Endodermal cell (in vitro differentiated cells): ENCODE measurements at regions not wholly inside any gene's neighbourhood (a gene's known extent, or its start where the extent isn't known, plus 50 kb on each side); places are given as distances from the start of the nearest gene placed in this dataset.

Source experiments
- DNase-seq: peaks from one replicate; pipeline ENCODE4 v3.0.0-alpha.2; 2017
- H3K27ac ChIP-seq: 2 replicates; pipeline ENCODE4 v1.5.1; 2013; ENCODE audit warnings: mild to moderate bottlenecking, low read depth, low read length, moderate library complexity
- H3K27me3 ChIP-seq: 2 replicates; pipeline ENCODE4 v1.6.1; 2013; ENCODE audit warnings: mild to moderate bottlenecking, low read length, moderate library complexity; ENCODE audit not compliant: insufficient read depth, control insufficient read depth, poor library complexity, severe bottlenecking
- H3K36me3 ChIP-seq: 2 replicates; pipeline ENCODE4 v1.7.0; 2013; ENCODE audit warnings: mild to moderate bottlenecking, low read length, moderate library complexity; ENCODE audit not compliant: control insufficient read depth, insufficient read depth
- H3K4me1 ChIP-seq: one replicate; pipeline ENCODE4 v1.7.0; 2013; ENCODE audit warnings: low read length; ENCODE audit not compliant: control insufficient read depth, insufficient read depth
- H3K4me3 ChIP-seq: 2 replicates; pipeline ENCODE4 v1.5.1; 2013; ENCODE audit warnings: mild to moderate bottlenecking, low read length, moderate library complexity
- H3K9ac ChIP-seq: 2 replicates; pipeline ENCODE4 v1.6.1; 2013; ENCODE audit warnings: mild to moderate bottlenecking, low read length, moderate library complexity; ENCODE audit not compliant: poor library complexity, severe bottlenecking; ENCODE audit errors: extremely low read depth
- H3K9me3 ChIP-seq: 2 replicates; pipeline ENCODE4 v1.6.1; 2013; ENCODE audit warnings: mild to moderate bottlenecking, low read length, moderate library complexity; ENCODE audit not compliant: control insufficient read depth
- H3K27ac Mint-ChIP-seq: 2 replicates; pipeline ENCODE4 v1.8.0; 2020; ENCODE audit warnings: mixed read lengths
- H3K27me3 Mint-ChIP-seq: 2 replicates; pipeline ENCODE4 v1.8.0; 2021; ENCODE audit warnings: mild to moderate bottlenecking, mixed read lengths; ENCODE audit not compliant: insufficient read depth
- H3K36me3 Mint-ChIP-seq: 2 replicates; pipeline ENCODE4 v1.8.0; 2020; ENCODE audit warnings: low read depth, mixed read lengths
- H3K4me1 Mint-ChIP-seq: 2 replicates; pipeline ENCODE4 v1.8.0; 2020; ENCODE audit warnings: mixed read lengths
- H3K4me3 Mint-ChIP-seq: 2 replicates; pipeline ENCODE4 v1.8.0; 2020; ENCODE audit warnings: mild to moderate bottlenecking, moderate library complexity, mixed read lengths
- H3K9me3 Mint-ChIP-seq: 2 replicates; pipeline ENCODE4 v1.8.0; 2020; ENCODE audit warnings: mild to moderate bottlenecking, mixed read lengths
- WGBS, 2 experiments: methylation state at CpG; one replicate each; pipeline versions ENCODE4 v1.1.5 to v1.1.7; 2013; ENCODE audit warnings: missing lambda C conversion rate in 2 of 2, mixed read lengths in 1 of 2; ENCODE audit not compliant: insufficient coverage in 1 of 2, insufficient read length in 1 of 2; 5-methylcytosine and 5-hydroxymethylcytosine counted together
- TF ChIP-seq, protein P1 (sequence below): fragments of 200-600 bp; sonication (generic); conservative IDR thresholded peaks from 2 replicates; pipeline ENCODE4 v1.5.0; 2021; ENCODE audit warnings: antibody characterized with exemption, mild to moderate bottlenecking

DNA sequence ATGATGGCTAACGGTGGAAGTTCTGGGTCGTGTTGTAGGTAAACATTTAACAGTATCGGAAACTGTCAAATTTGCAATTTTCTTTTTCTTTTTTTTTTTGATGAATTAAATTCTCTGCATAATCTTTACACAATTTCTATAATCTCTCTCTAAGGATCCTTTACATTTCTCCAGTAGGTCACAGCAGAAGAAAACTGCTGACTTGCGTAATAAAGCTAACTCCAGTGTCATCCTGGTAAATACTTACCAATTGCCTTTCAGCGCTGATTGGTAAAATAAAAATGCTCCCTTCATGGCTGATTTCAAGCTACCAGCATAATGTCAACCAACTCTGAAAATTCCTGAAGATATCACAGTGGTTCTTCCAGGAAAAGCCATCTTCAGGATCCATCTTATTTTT, 510.5 kb upstream of the ATXN8OS start:
- no peaks in the 10 kb centered on the region for H3K36me3 ChIP-seq
- 96 to 100% methylated on average over 2 to 5 of the region's 5 CpGs for WGBS, 2 experiments
- Mint-ChIP-seq H3K9me3 (no peaks in the 10 kb centered on the region), H3K27me3 (no peaks in the 10 kb centered on the region), H3K36me3 (no peaks in the 10 kb centered on the region), H3K27ac (no peak overlapping the region), H3K4me3 (no peak overlapping the region), H3K4me1 (peaks cover 3% of the 10 kb centered on the region)
- H3K9ac ChIP-seq: no peak overlapping the region
- H3K27me3 ChIP-seq: no peaks in the 10 kb centered on the region
- no peak overlapping the region for H3K4me3 ChIP-seq
- DNase-seq: no peak
- H3K27ac ChIP-seq: no peak overlapping the region
- peaks cover 2% of the 10 kb centered on the region for H3K4me1 ChIP-seq
- TF ChIP-seq, protein P1, sequence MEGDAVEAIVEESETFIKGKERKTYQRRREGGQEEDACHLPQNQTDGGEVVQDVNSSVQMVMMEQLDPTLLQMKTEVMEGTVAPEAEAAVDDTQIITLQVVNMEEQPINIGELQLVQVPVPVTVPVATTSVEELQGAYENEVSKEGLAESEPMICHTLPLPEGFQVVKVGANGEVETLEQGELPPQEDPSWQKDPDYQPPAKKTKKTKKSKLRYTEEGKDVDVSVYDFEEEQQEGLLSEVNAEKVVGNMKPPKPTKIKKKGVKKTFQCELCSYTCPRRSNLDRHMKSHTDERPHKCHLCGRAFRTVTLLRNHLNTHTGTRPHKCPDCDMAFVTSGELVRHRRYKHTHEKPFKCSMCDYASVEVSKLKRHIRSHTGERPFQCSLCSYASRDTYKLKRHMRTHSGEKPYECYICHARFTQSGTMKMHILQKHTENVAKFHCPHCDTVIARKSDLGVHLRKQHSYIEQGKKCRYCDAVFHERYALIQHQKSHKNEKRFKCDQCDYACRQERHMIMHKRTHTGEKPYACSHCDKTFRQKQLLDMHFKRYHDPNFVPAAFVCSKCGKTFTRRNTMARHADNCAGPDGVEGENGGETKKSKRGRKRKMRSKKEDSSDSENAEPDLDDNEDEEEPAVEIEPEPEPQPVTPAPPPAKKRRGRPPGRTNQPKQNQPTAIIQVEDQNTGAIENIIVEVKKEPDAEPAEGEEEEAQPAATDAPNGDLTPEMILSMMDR: no peak
- H3K9me3 ChIP-seq: no peaks in the 10 kb centered on the region

DNA sequence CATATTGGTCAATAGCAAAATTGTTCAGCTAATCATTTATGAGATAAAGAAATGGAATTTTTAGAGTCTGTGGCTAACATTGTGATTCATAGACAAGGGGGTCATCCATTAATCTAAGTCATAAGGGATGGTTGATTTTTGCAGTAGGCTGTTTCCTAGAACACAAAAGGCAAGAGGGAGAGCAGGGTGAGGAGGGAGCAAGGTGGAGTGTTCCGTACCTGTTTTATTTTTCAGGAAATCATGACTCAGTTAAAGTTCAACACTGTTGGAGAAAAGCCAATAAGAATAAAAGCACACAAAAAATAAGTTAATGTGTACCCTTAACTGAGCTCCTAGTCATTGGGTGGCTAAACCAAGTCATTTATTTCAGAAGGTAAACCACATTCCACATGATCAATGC, 512.4 kb upstream of the ATXN8OS start:
- Histone ChIP-seq H3K4me3 (no peak overlapping the region), H3K9ac (no peak overlapping the region), H3K4me1 (peaks cover 6% of the 10 kb centered on the region), H3K9me3 (no peaks in the 10 kb centered on the region), H3K27ac (no peak overlapping the region), H3K36me3 (no peaks in the 10 kb centered on the region), H3K27me3 (no peaks in the 10 kb centered on the region)
- Mint-ChIP-seq H3K4me1 (peaks cover 6% of the 10 kb centered on the region), H3K4me3 (no peak overlapping the region), H3K27me3 (no peaks in the 10 kb centered on the region), H3K9me3 (no peaks in the 10 kb centered on the region), H3K36me3 (no peaks in the 10 kb centered on the region), H3K27ac (no peak overlapping the region)
- no peak for DNase-seq
- TF ChIP-seq, protein P1: no peak
- 80 to 100% methylated on average over 1 of the region's 1 CpG for WGBS, 2 experiments

DNA sequence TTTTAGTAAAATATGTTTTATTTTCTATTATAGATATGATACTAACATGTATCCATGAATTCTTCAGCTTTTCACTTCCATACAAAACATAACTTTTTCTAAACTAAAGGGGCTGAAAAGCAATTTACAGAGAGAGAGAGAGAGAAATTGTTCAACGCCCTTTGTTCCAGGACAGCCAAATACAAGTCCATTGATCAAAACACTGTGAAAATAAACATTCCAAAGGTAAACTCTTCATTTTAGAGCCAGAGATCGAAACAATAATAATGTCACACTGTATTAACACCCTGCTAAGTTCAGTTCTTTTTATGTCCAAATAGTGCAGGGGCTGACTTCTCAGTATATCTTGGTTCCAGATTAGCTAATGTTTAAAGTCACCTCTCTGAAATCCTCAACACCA, 516.2 kb upstream of the ATXN8OS start:
- no peak for DNase-seq
- H3K9me3 Mint-ChIP-seq: no peaks in the 10 kb centered on the region
- peaks cover 6% of the 10 kb centered on the region for H3K4me1 ChIP-seq
- no peak overlapping the region for H3K9ac ChIP-seq
- WGBS, 2 experiments: 84 to 100% methylated on average over 1 to 2 of the region's 2 CpGs
- H3K4me1 Mint-ChIP-seq: peaks cover 19% of the 10 kb centered on the region
- TF ChIP-seq, protein P1: no peak
- no peak overlapping the region for H3K4me3 Mint-ChIP-seq
- H3K27me3 ChIP-seq: no peaks in the 10 kb centered on the region
- no peak overlapping the region for H3K4me3 ChIP-seq
- H3K36me3 ChIP-seq: no peaks in the 10 kb centered on the region
- no peaks in the 10 kb centered on the region for H3K27me3 Mint-ChIP-seq
- H3K27ac Mint-ChIP-seq: no peak overlapping the region
- no peaks in the 10 kb centered on the region for H3K9me3 ChIP-seq
- no peak overlapping the region for H3K27ac ChIP-seq
- H3K36me3 Mint-ChIP-seq: no peaks in the 10 kb centered on the region
